Fibroblast of the conjunctiva (primary cell): ENCODE measurements at regions not wholly inside any gene's neighbourhood (a gene's known extent, or its start where the extent isn't known, plus 50 kb on each side); places are given as distances from the start of the nearest gene placed in this dataset.
"Not testable (repeated sequence)": the region's sequence is repeated elsewhere in the genome, so short reads cannot be mapped to it uniquely, and the experiment has no call there.

ENCODE experiments used
- DNase-seq: peaks from one replicate; pipeline ENCODE4 v3.0.0-alpha.2; 2010; ENCODE audit warnings: low read depth

- no peak for DNase-seq
These were observed 119.3 kb upstream of the ZBTB40 start for GRCh38 chr1:22332424-22332717.

GRCh38 chr1:22332795-22333499 is 118.7 kb upstream of the ZBTB40 start:
- DNase-seq: no peak

- no peak for DNase-seq
These were observed 118.0 kb upstream of the ZBTB40 start for GRCh38 chr1:22333516-22334121.

GRCh38 chr1:22334860-22335550 is 116.6 kb upstream of the ZBTB40 start:
- no peak for DNase-seq

GRCh38 chr1:22336274-22336673 is 115.4 kb upstream of the ZBTB40 start:
- DNase-seq: not testable (repeated sequence)

- not testable (repeated sequence) for DNase-seq
These were observed 114.7 kb upstream of the ZBTB40 start for GRCh38 chr1:22336696-22337545.

- no peak for DNase-seq
These were observed 113.4 kb upstream of the ZBTB40 start for GRCh38 chr1:22338071-22338765.

GRCh38 chr1:22339237-22339636 is 112.4 kb upstream of the ZBTB40 start:
- DNase-seq: no peak

- DNase-seq: no peak
These were observed 111.6 kb upstream of the ZBTB40 start for GRCh38 chr1:22340066-22340465.

- DNase-seq: no peak
These were observed 110.8 kb upstream of the ZBTB40 start for GRCh38 chr1:22340873-22341272.

- DNase-seq: no peak
These were observed 109.7 kb upstream of the ZBTB40 start for GRCh38 chr1:22341791-22342605.

- no peak for DNase-seq
These were observed 108.9 kb upstream of the ZBTB40 start for GRCh38 chr1:22342734-22343191.

GRCh38 chr1:22343456-22344328 is 108.0 kb upstream of the ZBTB40 start:
- no peak for DNase-seq

- no peak for DNase-seq
These were observed 107.4 kb upstream of the ZBTB40 start for GRCh38 chr1:22344329-22344630.

- DNase-seq: no peak
These were observed 106.6 kb upstream of the ZBTB40 start for GRCh38 chr1:22344851-22345560.

- no peak for DNase-seq
These were observed 103.5 kb upstream of the ZBTB40 start for GRCh38 chr1:22347854-22348760.

- DNase-seq: no peak
These were observed 102.1 kb upstream of the ZBTB40 start for GRCh38 chr1:22349362-22350043.
